GM19438 (cell line): ENCODE measurements at regions not wholly inside any gene's neighbourhood (a gene's known extent, or its start where the extent isn't known, plus 50 kb on each side); places are given as distances from the start of the nearest gene placed in this dataset.

Experiments used
- ATAC-seq: cut with Tn5 transposase; IDR thresholded peaks from one replicate; pipeline ENCODE4 v1.9.1; 2021; ENCODE audit warnings: low read depth; ENCODE audit not compliant: unreplicated experiment

GRCh38 chr15:81987628-81988027, 58.2 kb downstream of the MEX3B start:
- no peak for ATAC-seq

- ATAC-seq, result no peak
These were observed 62.3 kb downstream of the MEX3B start for GRCh38 chr15:81983497-81983896.

DNA sequence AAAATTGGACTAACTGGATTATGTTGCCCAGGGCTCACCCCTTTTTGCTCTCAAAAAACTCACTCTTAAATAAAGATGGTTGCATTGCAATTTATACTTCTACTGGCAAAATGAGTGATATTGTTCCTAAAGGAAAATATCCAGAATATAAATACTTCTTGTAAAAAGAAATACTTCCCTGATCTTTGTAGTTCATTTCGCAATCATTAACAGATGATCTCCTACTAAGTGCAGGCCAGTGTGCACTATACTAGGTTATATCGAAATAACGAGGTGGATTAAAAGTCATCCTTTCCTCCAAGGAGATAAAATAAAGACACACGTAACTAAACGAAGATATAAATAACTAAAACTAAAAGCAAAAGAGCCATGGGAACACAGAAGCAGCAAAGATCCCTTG, 63.0 kb downstream of the MEX3B start:
- no peak for ATAC-seq

DNA sequence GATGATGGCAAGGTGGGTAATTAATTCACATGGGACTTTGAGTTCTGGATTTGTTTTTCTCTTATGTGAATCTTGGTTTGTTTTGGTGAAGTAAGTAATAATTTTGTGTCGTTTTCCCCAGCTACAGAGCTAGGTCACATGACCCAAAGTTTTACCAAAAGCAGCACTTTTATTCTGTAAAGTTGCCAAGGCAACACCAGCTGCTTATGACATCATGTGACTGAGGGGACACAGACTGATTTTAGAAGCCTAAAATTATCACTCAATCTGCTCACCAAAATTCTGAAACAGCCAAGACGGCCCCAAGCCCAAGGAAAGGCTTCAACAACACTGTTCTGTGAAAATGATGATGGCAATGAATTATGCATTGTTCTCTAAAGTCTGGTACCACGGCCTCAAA, 63.9 kb downstream of the MEX3B start:
- no peak for ATAC-seq

DNA sequence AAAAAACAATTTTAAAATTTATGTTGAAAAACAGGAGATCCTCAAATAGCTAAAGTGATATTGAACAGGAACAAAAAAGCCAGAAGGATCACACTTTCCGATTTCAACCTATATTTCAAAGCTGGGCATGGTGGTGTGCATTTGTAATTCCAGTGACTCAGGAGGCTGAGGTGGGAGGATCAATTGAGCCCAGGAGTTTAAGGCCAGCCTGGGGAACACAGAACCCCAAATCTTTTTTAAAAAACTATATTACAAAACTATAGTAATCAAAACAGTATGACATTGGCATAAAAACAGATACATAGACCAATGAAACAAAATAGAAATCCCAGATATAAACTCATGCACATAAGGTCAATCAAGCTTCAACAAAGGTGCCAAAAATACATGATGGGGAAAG, 68.4 kb downstream of the MEX3B start:
- ATAC-seq, result no peak

- no peak for ATAC-seq
These were observed 77.1 kb downstream of the MEX3B start for GRCh38 chr15:81968691-81969090.

GRCh38 chr15:81966631-81967030, 79.2 kb downstream of the MEX3B start:
- no peak for ATAC-seq

DNA sequence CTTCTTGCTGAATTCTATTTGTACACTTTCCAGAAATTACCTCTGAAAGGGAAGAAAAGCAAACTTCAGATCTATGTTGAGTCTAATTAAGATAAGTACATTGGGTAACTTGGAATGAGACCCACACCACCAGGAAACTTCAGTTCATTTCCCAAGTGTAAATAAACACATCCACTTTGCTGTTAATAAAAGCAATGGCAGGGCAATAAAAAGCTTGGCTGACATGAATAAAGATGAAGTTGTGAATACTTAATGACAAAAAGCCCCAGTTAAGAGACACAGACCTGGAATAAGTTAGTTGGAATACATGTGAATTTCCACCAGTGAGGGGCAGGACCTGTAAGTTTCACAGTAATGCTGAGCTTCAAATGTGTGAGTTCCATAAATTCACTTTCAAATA, 83.3 kb downstream of the MEX3B start:
- ATAC-seq, result no peak

- no peak for ATAC-seq
These were observed 86.6 kb downstream of the MEX3B start for GRCh38 chr15:81959196-81959595.

DNA sequence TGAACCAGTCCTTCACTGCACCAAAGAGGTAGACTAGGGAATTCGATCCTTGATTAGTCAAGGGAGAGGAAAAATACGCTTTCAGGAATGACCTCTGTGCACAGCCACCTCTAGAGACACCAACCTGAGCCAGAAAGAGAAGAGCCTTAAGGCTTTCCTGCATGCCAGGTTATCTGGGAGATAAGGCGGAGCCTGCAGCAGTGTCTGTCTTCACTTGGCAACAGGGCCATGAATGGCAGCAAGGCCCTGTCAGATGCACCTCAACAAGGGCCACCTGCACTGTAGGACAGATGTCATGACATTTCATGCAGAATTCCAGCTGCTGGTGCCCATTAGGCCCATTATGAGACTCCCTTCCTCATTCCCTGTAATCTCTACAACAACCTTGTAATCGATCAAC, 88.1 kb downstream of the MEX3B start:
- ATAC-seq, result no peak

DNA sequence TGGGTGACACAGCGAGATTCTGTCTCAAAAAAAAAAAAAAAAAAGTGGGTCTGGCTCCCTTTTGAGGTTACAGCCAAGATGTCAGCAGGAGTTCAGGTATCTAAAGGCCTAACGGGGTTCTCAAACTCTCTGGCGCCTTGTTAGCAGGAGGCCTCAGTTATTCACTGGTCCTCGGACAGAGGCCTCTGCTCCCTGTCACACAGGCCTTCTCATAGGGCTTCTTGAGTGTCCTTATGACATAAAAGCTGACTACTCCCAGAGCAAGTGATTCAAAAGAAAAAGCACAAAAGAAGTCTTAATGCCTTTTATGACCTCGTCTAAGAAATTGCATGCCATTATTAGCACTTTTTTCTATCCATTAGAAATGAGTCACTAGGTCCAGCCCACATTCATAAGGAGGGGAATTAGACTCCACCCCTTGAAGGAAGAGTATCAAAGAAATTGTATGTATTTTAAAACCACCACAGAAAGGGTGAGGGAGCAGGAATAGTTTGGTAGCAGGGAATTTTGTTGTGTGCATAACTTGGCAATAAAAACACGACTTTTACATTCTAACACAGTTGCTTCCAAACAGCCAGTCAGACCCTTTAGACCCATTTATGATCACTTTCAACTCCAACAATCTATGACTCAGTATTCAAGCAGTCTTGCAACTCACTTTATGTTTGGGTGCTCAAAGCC, 90.3 kb downstream of the MEX3B start:
- ATAC-seq, result no peak

DNA sequence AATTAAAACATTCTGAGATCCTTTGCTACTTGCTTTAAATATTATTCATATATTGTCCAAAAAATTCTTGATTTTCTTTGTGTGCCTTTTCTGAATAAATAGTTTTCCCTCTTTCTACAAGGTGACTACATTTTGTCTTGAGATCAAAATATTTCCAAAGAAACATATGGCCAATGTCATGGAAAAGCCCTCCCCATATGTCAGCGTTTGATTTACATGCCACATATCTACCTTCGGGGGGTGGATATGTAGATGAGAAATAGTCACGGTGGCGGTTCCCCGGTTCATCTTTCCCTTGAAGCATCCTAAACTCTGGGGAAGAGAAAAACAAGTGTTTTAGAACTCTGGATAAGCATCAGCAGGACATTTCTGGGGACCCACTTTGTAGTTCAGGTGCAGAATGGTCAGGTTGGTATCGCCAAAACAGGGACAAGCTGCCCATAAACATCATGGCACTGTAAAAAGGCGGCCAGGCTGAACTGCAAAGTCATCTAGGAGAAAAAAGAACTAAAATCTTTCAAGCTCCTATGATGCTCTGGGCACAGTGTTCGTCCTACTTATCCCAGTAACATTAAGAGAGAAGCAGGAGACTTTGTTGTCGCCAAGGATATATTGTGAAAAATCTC, 91.5 kb downstream of the MEX3B start:
- ATAC-seq, result no peak

DNA sequence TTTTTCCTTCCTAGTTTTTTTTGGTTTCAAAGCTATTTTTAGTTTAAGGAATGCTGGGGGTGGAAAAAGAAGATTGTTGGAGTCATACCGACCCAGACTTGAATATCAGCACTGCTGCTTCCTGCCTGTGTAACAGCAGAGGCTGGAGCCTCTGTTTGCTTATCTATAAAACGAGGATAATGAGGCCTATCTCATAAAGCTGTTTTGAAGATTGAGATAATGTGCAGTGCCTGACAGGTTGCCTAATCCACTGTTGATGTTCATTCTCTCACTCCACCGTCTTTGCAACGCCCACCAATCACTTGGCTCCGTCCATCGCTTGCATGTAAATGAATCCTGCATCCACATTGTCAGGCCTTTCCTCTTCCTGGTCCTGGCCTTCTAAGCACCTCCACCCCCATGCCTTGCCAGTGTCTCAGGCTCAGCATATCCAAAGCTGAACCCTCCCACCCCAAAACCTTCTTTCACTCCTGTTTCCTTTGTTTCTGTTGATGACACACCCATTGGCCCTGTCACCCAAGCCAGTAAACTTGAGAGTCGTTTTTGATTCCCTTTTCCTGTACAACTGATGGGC, 94.9 kb downstream of the MEX3B start:
- no peak for ATAC-seq

DNA sequence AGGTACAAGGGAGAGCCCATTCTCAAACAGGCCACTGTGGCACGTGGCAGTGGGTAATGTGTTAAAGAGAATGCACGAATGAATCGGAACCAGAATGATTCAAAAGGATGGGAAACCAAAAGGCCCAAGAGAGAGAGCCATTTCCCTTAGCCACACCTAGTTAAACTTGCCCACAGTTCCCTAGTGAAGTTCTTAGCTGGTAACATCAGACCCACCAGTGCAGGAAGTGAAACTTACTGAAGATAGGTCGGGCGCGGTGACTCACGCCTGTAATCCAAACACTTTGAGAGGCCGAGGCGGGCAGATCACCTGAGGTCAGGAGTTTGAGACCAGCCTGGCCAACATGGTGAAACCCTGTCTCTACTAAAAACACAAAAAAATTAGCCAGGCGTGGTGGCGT, 97.1 kb downstream of the MEX3B start:
- no peak for ATAC-seq

DNA sequence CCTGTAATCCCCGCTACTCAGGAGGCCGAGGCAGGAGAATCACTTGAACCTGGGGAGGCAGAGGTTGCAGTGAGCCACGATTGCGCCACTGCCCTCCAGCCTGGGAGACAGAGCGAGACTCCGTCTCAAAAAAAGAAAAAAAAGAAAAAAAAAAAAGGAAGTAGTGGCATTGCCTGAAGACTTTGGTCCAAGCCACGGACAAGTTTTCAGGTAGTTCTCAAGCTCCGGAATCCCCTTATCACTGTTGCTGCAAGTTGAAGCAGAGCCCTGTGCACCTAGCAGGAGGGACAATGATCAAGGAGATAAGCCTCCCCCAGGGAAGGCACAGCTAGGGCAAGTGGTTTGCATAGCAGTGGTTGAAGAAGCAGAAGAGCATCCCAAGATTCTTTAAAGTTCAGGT, 97.6 kb downstream of the MEX3B start:
- no peak for ATAC-seq

GRCh38 chr15:81947548-81947947, 98.3 kb downstream of the MEX3B start:
- ATAC-seq, result no peak

DNA sequence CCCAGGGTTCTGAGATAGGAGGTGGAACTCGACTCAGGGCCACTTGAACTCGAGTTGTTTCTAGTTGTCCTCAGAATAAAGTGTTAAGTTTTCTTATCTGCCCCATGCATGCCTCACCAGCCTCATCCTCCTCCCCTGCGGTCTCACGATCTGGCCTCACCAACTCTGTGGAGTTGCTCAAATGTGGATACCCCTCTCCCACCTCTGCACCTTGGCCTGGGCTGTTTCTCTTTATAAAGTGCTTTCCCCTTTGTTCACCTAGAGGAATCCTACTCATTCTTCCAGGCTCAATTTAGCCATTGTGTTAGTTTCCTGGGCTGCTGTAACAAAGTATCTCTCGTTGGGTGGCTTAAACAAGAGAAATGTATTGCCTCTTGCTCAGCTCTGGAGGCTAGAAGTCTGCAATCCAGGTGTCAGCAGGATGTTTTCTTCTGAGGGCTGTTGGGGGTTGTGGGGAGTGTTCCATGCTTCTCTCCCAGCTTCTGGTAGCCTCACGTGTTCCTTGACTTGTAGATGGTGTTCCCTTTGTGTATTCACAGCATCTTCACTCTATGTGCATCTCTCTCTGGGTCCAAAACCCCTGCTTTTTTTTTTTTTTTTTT, 100.7 kb downstream of the MEX3B start:
- no peak for ATAC-seq

DNA sequence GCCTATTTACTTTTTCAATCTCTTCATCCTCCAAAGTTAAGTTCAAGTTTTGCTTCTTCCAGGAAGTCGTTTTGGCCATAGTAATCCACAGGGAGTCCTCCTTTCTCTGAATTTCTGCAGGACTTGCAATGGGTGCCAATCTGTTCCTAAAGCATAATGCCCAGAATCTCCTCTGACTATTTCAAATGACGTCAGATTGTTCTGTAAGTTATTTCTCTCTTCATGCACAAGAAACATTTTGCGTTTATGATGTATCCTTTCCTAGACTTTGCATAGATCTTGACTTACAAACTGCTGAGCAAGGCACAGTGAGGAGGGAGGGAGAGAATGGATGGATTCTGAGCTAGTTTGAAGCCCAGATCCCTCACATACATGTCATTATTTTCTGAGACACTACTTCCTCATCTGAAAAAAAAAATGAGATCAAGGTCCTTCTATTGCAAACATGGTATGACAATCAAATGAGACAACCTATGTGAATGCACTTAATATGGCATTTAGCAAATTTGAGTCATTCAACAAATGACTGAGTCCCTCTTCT, 103.1 kb downstream of the MEX3B start:
- no peak for ATAC-seq

DNA sequence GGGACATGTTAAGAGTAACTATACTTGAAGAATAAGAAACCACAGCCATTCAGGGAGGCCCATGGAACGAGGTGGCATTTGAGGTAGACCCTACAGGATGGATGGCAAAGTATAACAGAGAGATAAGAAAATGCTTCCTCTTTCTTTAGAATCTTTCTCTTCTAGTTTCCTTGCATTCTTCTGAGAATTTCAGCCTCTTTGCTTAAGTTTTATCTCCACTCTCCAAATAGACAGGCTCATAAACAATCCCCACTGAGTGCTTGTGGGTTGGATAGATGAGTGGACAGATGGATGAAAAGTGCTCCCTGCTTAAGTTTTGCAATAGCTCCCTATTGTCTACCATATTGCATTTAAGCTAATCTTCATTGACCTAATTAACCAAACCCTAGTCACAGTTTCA, 103.7 kb downstream of the MEX3B start:
- ATAC-seq, result no peak

GRCh38 chr15:81941479-81941878, 104.3 kb downstream of the MEX3B start:
- ATAC-seq, result no peak
